Peyer's patch (tissue), 4 donors: ENCODE measurements at regions not wholly inside any gene's neighbourhood (a gene's known extent, or its start where the extent isn't known, plus 50 kb on each side); places are given as distances from the start of the nearest gene placed in this dataset.

Experiments used
- DNase-seq, 3 donors: peaks; one replicate each; pipeline ENCODE4 v3.0.0-alpha.2; 2017 to 2019
- H3K27ac ChIP-seq, 4 donors: fragments of 200-600 bp; sonication (generic); one replicate each; pipeline ENCODE4 v1.5.1; 2016 to 2019
- H3K27me3 ChIP-seq, 2 donors: fragments of 200-600 bp; sonication (generic); one replicate each; pipeline ENCODE4 v1.5.1; 2019
- H3K36me3 ChIP-seq, 3 donors: fragments of 200-600 bp; sonication (generic); one replicate each; pipeline ENCODE4 v1.5.1; 2016 to 2019
- H3K4me1 ChIP-seq, 4 donors: fragments of 200-600 bp; sonication (generic); one replicate each; pipeline ENCODE4 v1.5.1; 2016 to 2019
- H3K4me3 ChIP-seq, 4 donors: fragments of 200-600 bp; sonication (generic); 1 replicate in 3 of 4; 2 replicates in 1 of 4; pipeline ENCODE4 v1.5.1; 2016 to 2019; ENCODE audit warnings: mild to moderate bottlenecking in 1 of 4
- H3K9me3 ChIP-seq, 4 donors: fragments of 200-600 bp; sonication (generic); one replicate each; pipeline ENCODE4 v1.5.1; 2016 to 2019; ENCODE audit warnings: mild to moderate bottlenecking in 1 of 4
- POLR2A ChIP-seq, 2 donors: fragments of 450-650 bp; IDR thresholded peaks; one replicate each; pipeline ENCODE4 v1.5.1; 2017; ENCODE audit warnings: antibody characterized with exemption in 2 of 2, mild to moderate bottlenecking in 2 of 2, moderate library complexity in 2 of 2
- TF ChIP-seq, protein P1 (sequence below), 6 experiments: fragments of 450-650 bp in 4 of 6; fragments of 200-600 bp in 2 of 6; sonication (generic) in 1 of 6; IDR thresholded peaks; one replicate each; pipeline ENCODE4 v1.5.1; 2017 to 2019; ENCODE audit warnings: antibody characterized with exemption in 6 of 6, mild to moderate bottlenecking in 3 of 6, moderate library complexity in 1 of 6

GRCh38 chr6:147861696-147862095 is 353.2 kb downstream of the SAMD5 start:
- H3K4me1 ChIP-seq, result no peaks in the 10 kb centered on the region
- no peak overlapping the region for H3K27ac ChIP-seq
- DNase-seq, result no peak
- H3K4me3 ChIP-seq, result no peak overlapping the region
- H3K27me3 ChIP-seq, result no peaks in the 10 kb centered on the region
- TF ChIP-seq, protein P1, sequence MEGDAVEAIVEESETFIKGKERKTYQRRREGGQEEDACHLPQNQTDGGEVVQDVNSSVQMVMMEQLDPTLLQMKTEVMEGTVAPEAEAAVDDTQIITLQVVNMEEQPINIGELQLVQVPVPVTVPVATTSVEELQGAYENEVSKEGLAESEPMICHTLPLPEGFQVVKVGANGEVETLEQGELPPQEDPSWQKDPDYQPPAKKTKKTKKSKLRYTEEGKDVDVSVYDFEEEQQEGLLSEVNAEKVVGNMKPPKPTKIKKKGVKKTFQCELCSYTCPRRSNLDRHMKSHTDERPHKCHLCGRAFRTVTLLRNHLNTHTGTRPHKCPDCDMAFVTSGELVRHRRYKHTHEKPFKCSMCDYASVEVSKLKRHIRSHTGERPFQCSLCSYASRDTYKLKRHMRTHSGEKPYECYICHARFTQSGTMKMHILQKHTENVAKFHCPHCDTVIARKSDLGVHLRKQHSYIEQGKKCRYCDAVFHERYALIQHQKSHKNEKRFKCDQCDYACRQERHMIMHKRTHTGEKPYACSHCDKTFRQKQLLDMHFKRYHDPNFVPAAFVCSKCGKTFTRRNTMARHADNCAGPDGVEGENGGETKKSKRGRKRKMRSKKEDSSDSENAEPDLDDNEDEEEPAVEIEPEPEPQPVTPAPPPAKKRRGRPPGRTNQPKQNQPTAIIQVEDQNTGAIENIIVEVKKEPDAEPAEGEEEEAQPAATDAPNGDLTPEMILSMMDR (IDR thresholded peaks at IDR 0.05), result no peak
- no peak for TF ChIP-seq POLR2A (IDR thresholded peaks at IDR 0.05)
- H3K36me3 ChIP-seq, result no peaks in the 10 kb centered on the region
- H3K9me3 ChIP-seq, result no peaks in the 10 kb centered on the region

- H3K9me3 ChIP-seq, result no peaks in the 10 kb centered on the region
- no peaks in the 10 kb centered on the region for H3K27me3 ChIP-seq
- H3K36me3 ChIP-seq, result no peaks in the 10 kb centered on the region
- no peak overlapping the region for H3K4me3 ChIP-seq
- H3K4me1 ChIP-seq, result no peaks in the 10 kb centered on the region
- no peak for TF ChIP-seq POLR2A (IDR thresholded peaks at IDR 0.05)
- TF ChIP-seq, protein P1 (IDR thresholded peaks at IDR 0.05), result no peak
- DNase-seq, result no peak
- H3K27ac ChIP-seq, result no peak overlapping the region
Observed at GRCh38 chr6:147867433-147868226, 359.1 kb downstream of the SAMD5 start.

- Histone ChIP-seq H3K4me1 (no peaks in the 10 kb centered on the region), H3K4me3 (no peak overlapping the region), H3K27me3 (no peaks in the 10 kb centered on the region), H3K9me3 (no peaks in the 10 kb centered on the region), H3K36me3 (no peaks in the 10 kb centered on the region), H3K27ac (no peak overlapping the region)
- TF ChIP-seq, protein P1 (IDR thresholded peaks at IDR 0.05), result no peak
- TF ChIP-seq POLR2A (IDR thresholded peaks at IDR 0.05), result no peak
- no peak for DNase-seq
Observed at GRCh38 chr6:147868427-147869190, 360.1 kb downstream of the SAMD5 start.

- Histone ChIP-seq H3K27me3 (no peaks in the 10 kb centered on the region), H3K4me3 (no peak overlapping the region), H3K4me1 (no peaks in the 10 kb centered on the region), H3K9me3 (no peaks in the 10 kb centered on the region), H3K27ac (no peak overlapping the region), H3K36me3 (no peaks in the 10 kb centered on the region)
- TF ChIP-seq, protein P1 (IDR thresholded peaks at IDR 0.05), result no peak
- TF ChIP-seq POLR2A (IDR thresholded peaks at IDR 0.05), result no peak
- no peak for DNase-seq
Observed at GRCh38 chr6:147869201-147869600, 360.7 kb downstream of the SAMD5 start.

DNA sequence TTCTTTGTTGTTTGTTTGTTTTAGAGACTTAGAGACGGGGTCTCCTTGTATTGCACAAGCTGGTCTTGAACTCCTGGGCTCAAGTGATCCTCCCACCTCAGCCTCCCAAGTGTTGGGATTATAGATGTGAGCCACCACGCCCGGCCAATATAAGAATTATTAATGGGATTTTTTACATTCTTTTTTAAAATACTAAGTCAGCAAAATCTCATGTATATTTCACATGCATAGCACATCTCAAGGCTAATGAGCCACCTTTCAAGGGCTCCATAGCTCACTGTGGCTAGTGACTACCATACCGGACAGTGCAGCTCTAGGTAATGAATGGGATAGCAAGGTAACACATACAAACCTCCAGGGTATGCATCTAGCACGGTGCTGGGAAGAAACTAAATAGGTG is 361.4 kb downstream of the SAMD5 start:
- Histone ChIP-seq H3K9me3 (no peaks in the 10 kb centered on the region), H3K27ac (no peak overlapping the region), H3K4me3 (no peak overlapping the region), H3K27me3 (no peaks in the 10 kb centered on the region), H3K36me3 (no peaks in the 10 kb centered on the region), H3K4me1 (no peaks in the 10 kb centered on the region)
- TF ChIP-seq POLR2A (IDR thresholded peaks at IDR 0.05), result no peak
- TF ChIP-seq, protein P1 (IDR thresholded peaks at IDR 0.05), result no peak
- no peak for DNase-seq
